ENCODE measurements at regions not wholly inside any gene's neighbourhood (a gene's known extent, or its start where the extent isn't known, plus 50 kb on each side); places are given as distances from the start of the nearest gene placed in this dataset.

DNA sequence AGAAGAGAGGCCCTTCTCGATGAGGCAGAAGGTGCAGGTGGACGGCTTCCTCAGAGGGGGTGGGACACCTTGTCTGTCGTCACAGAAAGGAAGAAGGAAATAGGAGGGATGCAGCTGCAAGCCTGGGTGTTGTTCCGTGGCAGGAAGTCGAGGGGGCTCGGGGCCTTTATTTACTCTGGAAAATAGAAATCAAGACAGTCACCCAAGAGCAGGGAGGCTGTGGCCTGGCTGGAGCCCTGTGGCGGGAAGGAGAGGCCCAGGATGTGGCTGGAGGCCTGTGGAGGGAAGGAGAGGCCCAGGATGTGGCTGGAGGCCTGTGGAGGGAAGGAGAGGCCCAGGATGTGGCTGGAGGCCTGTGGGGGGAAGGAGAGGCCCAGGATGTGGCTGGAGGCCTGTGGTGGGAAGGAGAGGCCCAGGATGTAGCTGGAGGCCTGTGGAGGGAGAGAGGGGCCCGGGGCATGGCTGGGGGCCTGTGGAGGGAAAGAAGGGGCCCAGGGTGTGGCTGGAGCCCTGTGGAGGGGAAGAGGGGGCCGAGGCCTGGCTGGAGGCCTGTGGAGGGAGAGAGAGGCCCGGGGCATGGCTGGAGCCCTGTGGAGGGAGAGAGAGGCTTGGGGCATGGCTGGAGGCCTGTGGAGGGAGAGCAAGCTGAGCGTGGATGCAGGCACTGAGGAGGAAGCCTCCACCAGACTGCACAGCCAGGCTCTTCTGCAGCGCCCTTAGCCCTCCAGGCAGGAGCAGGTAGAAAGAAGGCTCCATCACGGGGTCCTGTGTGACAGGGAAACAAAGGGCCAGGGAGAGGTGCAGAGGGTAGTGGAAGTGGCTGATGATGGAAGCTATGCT is 97.3 kb upstream of the SFMBT2 start:
- DNase-seq (ENCODE audit: low read depth) = no peak

DNA sequence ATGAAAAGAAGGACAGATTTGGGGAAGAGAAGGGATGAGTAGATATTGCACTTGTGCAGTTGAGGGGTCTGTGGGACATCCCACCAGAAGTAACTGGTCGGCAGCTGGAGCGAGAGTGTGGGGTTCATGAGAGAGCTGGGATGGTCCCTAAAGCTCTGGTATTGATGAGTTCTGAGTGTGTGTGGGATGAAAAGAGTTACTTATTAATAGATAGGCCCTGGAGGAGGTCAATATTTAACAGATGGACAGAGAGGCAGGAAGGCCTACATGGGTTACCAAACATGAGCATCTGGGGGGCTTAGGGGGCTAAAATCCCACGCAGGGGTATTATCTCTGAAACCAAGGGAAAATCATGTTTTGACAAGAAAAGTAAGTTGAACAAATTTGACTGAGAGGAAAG is 95.7 kb upstream of the SFMBT2 start:
- DNase-seq (ENCODE audit: low read depth) = no peak

DNA sequence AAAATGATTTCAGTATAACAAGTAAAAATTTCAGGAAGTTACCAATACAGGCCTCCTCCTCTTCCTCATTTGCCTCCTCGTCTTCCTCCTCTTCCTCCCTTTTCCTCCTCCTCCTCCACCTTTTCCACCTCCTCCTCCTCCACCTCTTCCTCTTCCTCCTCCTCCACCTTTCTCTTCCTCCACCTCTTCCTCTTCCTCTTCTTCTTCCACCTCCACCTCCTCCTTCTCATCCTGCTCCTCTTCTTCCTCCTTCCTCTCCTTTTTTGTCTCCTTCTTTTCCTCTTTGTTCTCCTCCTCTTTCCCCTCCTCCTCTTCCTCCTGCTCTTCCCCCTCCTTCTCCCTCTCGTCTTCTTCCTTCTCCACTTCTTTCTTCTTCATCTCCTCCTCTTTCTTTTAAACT is 94.4 kb upstream of the SFMBT2 start:
- DNase-seq (ENCODE audit: low read depth) = no peak

- DNase-seq (ENCODE audit: low read depth) = no peak
Observed at GRCh38 chr10:7503190-7503589, 92.4 kb upstream of the SFMBT2 start.

GRCh38 chr10:7501157-7501556 is 90.3 kb upstream of the SFMBT2 start:
- DNase-seq (ENCODE audit: low read depth) = no peak

- no peak for DNase-seq (ENCODE audit: low read depth)
Observed at GRCh38 chr10:7498111-7498510, 87.3 kb upstream of the SFMBT2 start.

DNA sequence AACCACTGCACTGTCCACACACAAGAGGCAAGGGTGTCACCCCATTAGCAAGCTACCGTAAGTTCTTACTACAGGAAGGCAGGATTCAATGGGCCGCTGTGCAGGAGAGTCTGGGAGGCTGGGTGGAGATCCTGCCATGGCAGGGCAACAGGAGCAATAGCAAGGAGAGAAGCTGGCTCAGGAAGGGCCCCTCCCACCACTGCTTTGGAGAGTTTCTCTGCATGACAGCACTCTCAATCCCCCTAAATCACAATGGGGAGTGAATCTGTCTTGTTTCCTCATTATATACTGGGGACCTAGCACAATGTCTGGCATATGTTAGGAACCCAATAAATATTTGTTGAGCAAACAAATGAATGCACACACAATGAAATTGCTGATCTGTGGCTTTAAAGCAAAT is 83.2 kb upstream of the SFMBT2 start:
- no peak for DNase-seq (ENCODE audit: low read depth)

DNA sequence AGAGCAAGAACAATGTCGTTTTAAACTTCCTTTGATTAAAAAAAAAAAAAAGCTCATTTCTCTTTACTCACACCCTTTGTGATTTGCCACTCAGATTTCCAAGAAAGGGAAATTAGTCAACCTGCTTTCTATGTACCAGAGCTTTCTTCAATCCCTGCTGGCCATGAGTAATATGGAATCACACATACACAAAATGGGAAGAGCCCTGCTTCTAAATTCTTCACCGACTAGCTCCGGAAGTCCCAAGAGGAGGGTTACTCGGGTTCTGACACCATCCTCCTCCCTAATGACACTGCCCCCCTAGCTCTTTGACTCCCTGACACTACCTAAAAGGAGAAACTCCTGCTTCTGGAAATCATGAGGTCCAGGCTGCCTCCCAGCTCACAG is 81.8 kb upstream of the SFMBT2 start:
- DNase-seq (ENCODE audit: low read depth) = no peak

DNA sequence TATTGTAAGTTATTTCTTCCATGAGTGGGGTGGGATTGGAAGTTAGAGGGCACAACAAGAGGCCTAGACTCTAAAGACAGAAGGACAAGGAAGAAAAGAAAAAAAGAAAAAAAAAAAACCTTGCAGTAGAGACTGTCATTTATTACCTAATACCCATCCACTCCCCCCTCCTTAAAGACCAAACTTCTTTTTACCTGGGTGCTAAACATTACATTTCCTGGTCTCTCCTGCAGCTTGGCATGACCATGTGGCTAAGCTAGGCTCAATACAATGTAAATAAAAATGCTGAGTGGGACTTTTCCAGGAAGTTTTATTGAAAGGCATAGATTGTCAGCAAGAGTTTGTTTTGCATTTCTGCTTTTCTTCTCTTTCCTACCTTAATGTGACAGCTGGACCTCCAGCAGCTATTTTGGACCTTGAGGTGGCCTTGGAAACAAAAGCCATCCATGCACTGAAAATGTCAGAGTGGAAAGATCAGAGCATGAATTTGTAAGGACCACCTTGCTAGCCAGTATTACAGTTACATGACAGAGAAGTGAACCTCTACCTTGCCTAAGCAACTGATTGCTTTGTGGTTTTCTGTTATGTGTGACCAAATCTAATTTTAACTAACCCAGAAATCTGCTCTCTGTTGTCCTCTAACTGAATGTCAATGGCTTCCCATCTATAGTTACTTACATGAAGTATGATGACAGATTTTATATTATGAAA is 81.3 kb upstream of the SFMBT2 start:
- no peak for DNase-seq (ENCODE audit: low read depth)

DNA sequence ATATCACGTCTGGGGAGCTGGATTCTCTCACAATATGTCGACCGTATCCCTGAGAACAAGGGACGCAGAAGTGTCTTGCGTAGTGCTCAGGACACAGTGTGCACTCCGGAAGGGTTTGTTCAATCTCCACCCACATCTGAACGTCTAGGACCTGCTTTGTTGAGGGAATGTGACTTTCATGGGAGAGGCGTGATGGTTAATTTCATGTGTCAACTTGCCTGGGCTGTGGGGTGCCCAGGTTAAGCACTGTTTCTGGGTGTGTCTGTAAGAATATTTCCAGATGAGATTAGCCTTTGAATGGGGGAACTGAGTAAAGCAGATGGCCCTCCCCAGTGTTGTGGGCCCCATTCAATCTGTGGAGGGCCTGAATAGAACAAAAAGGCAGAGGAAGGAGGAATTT is 80.4 kb upstream of the SFMBT2 start:
- DNase-seq (ENCODE audit: low read depth) = no peak

GRCh38 chr10:7488418-7488829 is 77.6 kb upstream of the SFMBT2 start:
- no peak for DNase-seq (ENCODE audit: low read depth)

- no peak for DNase-seq (ENCODE audit: low read depth)
Observed at GRCh38 chr10:7487528-7487927, 76.7 kb upstream of the SFMBT2 start.

DNA sequence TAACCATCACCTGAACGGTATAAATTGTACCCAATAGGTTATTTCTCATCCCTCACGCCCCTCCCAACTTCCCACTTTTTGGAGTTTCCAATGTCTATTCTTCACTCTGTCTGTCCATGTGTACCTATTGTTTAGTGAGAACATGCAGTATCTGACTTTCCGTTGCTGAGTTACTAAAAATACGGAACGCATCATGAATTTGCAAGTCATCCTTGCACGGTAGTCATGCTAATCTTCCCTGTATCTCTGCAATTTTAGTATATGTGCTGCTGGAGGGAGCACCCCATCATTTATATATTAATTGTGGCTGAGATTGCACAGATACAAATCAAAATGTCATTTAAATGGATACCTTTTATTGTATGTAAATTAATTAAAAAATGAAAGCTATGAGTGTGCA is 75.7 kb upstream of the SFMBT2 start:
- DNase-seq (ENCODE audit: low read depth) = no peak

DNA sequence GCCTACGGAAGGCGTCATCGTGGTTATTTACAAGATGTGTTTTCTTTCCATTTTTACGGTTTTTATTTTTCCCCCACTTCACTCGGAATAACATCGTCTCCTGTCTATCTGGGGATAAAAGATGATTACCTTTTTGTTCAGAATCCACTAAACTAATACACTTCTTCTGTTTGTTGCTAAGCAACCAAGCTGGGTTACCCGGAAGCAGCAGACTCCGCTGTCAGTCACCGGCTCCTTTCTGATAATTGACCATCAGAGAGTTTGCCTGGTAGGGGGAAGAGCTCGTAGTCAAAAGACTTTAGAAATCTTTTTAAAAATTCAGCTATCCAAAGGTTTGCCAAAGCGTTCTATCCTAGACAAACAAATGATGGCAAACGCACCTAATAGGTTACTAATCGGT is 75.0 kb upstream of the SFMBT2 start:
- DNase-seq (ENCODE audit: low read depth) = no peak

- DNase-seq (ENCODE audit: low read depth) = no peak
Observed at GRCh38 chr10:7485244-7485556, 74.4 kb upstream of the SFMBT2 start.

DNA sequence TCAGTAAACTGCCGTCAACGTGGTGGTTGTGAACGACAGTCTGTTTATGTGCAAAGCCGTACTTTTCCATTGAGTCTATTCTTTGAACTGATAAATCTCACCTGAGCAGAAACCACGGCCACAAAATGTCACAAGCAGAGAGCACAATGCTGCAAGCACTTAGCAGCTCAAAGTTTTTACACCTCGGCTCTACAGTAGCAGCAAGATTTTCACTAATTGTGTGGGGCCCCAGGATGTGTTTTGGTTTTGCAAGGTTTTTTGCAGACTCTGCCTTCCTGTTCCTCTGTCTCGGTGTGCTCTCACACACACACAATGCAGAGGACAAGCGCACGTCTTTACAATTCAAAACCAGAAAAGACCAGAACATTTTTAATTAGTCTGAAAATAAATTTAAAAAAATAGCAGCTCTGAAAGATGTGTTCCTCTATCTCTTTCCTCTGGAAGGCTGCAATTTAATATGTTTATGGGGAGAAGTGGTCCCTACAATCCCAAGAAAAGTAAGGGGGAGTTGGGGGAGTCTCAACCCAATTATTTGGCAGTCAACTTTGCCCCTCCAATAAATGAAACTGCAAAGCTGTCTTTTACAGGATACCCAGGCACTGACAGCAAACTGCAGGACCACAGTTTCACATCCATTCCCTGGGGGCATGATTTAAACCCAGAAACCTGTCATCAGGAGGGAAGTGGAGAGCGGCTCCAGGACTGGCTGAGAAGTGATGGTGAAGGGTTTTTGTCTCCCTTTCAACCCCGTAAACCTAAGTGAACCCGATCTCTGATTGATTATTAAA is 73.8 kb upstream of the SFMBT2 start:
- peak; percentile 19 for DNase-seq (ENCODE audit: low read depth)

- no peak for DNase-seq (ENCODE audit: low read depth)
Observed at GRCh38 chr10:7483848-7484247, 73.0 kb upstream of the SFMBT2 start.

- no peak for DNase-seq (ENCODE audit: low read depth)
Observed at GRCh38 chr10:7482992-7483391, 72.2 kb upstream of the SFMBT2 start.

DNA sequence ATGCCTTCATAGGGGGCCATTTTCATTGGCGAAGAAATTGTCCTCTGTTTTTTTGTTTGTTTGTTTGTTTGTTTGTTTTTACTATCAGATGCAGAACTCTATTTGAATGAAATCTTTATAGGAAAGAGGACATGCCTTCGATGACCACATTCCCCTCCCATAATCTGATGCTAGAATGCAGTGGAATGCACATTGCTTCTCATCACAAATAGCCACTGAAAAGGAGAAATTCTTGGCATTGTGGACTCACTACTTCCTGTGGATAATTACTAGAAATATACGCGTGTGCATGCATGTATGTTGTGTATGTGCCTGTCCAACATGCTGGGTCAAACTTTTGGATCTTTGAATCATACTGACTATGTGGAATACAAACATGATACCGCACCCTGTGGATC is 70.5 kb upstream of the SFMBT2 start:
- no peak for DNase-seq (ENCODE audit: low read depth)

DNA sequence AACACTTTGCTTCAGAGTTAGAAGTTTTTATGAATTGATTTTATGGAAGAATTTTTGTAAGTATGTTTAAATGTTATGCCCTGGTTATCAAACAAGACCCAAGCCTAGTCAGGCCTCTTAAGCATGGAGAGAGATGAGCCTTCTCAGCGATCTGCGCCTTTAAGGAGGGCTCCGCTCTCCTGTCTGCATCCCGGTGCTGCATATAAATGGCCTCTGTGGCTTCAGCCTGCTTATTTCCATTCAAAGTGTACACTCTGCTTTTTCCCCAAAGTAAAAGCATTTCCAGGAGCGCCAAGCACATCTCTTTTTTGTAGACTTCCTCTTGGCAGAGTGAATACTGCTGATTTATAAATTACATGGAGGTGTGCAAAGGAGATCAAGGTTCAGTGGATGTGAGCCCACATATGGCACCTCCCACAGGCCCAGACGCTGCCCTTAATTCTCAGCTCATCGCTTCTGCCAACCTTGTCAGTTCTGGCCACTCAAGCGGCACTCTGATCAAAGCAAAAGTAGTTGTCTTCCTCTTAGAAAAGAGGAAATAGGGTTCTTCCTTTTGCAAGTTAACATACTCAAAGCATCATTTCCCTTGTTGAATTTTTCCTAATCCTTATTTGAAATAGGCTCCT is 70.0 kb upstream of the SFMBT2 start:
- DNase-seq (ENCODE audit: low read depth) = no peak

- DNase-seq (ENCODE audit: low read depth) = no peak
Observed at GRCh38 chr10:7479861-7480598, 69.2 kb upstream of the SFMBT2 start.
